ENCODE measurements at regions not wholly inside any gene's neighbourhood (a gene's known extent, or its start where the extent isn't known, plus 50 kb on each side); places are given as distances from the start of the nearest gene placed in this dataset.

GRCh38 chr9:2299156-2299842 lies 284.2 kb downstream of the SMARCA2 start:
- H3K27ac ChIP-seq: peak overlapping the region; percentile 42
- TF ChIP-seq ZFX (IDR thresholded peaks at IDR 0.05; ENCODE audit: borderline replicate concordance): no peak
- TF ChIP-seq CTCF (IDR thresholded peaks at IDR 0.05): no peak

- TF ChIP-seq CTCF (IDR thresholded peaks at IDR 0.05) (no peak), ZFX (IDR thresholded peaks at IDR 0.05; ENCODE audit: borderline replicate concordance) (no peak)
- H3K27ac ChIP-seq: peak overlapping the region; percentile 42
These were observed 284.7 kb downstream of the SMARCA2 start for GRCh38 chr9:2299843-2300205.

- TF ChIP-seq ZFX (IDR thresholded peaks at IDR 0.05; ENCODE audit: borderline replicate concordance) (no peak), CTCF (IDR thresholded peaks at IDR 0.05) (no peak)
- no peak overlapping the region for H3K27ac ChIP-seq
These were observed 285.2 kb downstream of the SMARCA2 start for GRCh38 chr9:2300325-2300724.

- H3K27ac ChIP-seq: no peak overlapping the region
- TF ChIP-seq ZFX (IDR thresholded peaks at IDR 0.05; ENCODE audit: borderline replicate concordance): no peak
- TF ChIP-seq CTCF (IDR thresholded peaks at IDR 0.05): no peak
These were observed 287.5 kb downstream of the SMARCA2 start for GRCh38 chr9:2302606-2303005.

GRCh38 chr9:2303056-2303455 lies 287.9 kb downstream of the SMARCA2 start:
- H3K27ac ChIP-seq: no peak overlapping the region
- TF ChIP-seq ZFX (IDR thresholded peaks at IDR 0.05; ENCODE audit: borderline replicate concordance): no peak
- TF ChIP-seq CTCF (IDR thresholded peaks at IDR 0.05): no peak

GRCh38 chr9:2307480-2307879 lies 292.3 kb downstream of the SMARCA2 start:
- TF ChIP-seq ZFX (IDR thresholded peaks at IDR 0.05; ENCODE audit: borderline replicate concordance): no peak
- TF ChIP-seq CTCF (IDR thresholded peaks at IDR 0.05): no peak
- H3K27ac ChIP-seq: no peak overlapping the region

- TF ChIP-seq CTCF (IDR thresholded peaks at IDR 0.05) (no peak), ZFX (IDR thresholded peaks at IDR 0.05; ENCODE audit: borderline replicate concordance) (no peak)
- H3K27ac ChIP-seq: no peak overlapping the region
These were observed 296.8 kb downstream of the SMARCA2 start for GRCh38 chr9:2311920-2312319.

Measured in 22Rv1 (cell line).